AG08395 (cell line): ENCODE measurements at regions not wholly inside any gene's neighbourhood (a gene's known extent, or its start where the extent isn't known, plus 50 kb on each side); places are given as distances from the start of the nearest gene placed in this dataset.
"Not testable (repeated sequence)": the region's sequence is repeated elsewhere in the genome, so short reads cannot be mapped to it uniquely, and the experiment has no call there.

Experiments
- DNase-seq: peaks from one replicate; pipeline ENCODE4 v3.0.0; 2012; ENCODE audit warnings: mixed read lengths, low spot score

- no peak for DNase-seq
Observed at GRCh38 chr3:168975576-168975975, 687.9 kb downstream of the MECOM start.

DNA sequence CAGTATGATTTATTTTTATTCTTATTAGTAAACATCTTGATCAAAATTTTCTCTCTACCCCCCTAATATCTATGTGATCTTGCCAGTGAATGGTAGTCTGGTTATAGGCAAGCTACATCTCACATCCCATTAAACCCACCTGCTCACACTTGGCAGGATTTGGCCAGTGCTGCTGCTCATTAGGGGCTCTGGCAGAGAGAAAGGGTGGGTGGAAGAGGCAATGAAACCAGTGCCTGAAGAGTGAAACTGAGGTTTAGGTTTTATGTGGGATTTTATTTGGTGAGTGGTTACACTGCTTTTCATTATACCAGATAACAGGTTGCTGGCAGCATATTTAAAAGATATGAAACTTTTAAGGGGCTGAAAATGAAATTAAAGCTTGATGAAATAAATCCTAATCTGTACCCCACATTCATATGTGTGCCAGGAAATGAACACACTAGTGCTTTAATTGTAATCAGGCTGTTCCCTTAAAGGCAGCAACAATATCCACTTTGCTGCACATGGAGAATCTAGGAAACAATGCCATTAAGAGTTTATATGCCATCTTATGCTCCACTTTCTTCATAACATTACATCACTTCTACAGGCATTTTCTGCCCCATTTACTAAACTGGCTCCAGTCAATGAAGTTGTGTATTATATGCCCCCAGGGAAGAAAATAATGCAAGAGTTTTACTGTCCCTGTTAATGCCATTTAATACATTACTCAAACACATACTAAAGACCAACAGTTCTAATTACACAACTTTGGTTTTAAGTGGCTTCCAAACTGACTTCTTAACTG is 688.7 kb downstream of the MECOM start:
- no peak for DNase-seq

GRCh38 chr3:168973897-168974296 is 689.6 kb downstream of the MECOM start:
- DNase-seq: no peak

GRCh38 chr3:168973206-168973605 is 690.3 kb downstream of the MECOM start:
- no peak for DNase-seq

DNA sequence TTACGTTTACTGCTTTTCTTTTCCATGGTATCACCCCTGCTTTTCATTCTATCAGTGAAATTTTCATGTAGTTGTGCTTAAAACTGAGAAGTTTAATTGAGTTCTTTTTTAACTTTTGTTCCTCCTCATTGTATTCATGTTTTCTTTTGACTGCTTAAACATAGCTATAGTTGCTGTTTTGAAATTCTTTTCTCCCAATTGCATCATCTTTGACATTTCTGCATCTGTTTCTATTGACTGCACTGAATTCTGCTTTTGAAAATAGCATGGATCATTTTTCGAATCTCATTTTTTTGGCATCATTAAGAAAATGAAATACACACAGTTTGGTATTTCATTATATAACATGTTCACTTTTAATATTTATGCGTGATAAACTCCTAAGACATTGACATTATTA is 694.9 kb downstream of the MECOM start:
- no peak for DNase-seq

DNA sequence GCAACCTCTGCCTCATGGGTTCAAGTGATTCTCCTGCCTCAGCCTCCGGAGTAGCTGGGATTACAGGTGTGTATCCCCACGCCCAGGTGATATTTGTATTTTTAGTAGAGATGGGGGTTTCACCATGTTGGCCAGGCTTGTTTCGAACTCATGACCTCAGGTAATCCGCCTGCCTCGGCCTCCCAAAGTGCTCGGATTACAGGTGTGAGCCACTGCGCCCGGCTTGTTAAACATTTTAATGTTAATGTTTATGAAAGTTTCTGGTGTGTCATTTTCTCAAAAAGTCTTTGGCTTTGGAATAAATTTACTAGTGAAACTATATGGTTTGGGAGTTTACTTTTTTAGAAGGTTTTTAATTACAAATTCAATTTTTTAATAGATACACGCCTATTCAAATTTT is 698.8 kb downstream of the MECOM start:
- no peak for DNase-seq

DNA sequence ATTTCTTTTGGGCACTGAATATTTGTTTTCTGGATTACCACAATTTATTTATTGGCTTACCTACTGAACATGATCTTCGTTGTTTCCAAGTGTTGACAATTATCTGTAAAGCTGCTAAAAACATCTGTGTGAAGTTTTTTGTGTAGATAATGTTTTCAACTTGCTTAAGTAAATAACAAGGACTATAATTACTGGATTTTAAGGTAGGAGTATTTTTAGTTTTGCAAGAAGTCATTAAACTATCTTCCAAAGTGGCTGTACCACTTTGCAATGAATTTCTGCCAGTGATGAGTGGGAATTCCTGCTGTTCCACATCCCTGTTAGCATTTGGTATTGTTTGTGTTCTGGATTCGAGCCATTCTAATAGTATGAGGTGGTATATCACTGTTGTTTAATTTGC is 702.2 kb downstream of the MECOM start:
- DNase-seq: no peak

DNA sequence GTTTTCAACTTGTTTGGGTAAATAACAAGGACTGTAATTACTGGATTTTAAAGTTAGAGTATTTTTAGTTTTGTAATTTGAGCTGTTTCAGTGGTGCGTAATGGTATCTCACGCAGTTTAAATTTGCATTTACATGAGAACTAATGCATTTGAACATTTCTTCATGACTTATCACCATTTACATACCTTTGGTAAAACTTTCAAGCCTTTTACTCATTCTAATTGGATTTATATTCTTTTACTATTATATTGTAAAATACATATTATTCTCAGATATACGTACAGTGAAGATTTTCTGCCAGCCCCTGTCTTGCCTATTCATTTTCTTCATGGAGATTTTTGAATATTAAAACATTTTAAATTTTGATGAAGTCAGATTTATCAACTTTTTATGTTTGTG is 703.8 kb downstream of the MECOM start:
- no peak for DNase-seq

GRCh38 chr3:168958466-168958865 is 705.0 kb downstream of the MECOM start:
- DNase-seq: no peak

- no peak for DNase-seq
Observed at GRCh38 chr3:168956076-168956475, 707.4 kb downstream of the MECOM start.

DNA sequence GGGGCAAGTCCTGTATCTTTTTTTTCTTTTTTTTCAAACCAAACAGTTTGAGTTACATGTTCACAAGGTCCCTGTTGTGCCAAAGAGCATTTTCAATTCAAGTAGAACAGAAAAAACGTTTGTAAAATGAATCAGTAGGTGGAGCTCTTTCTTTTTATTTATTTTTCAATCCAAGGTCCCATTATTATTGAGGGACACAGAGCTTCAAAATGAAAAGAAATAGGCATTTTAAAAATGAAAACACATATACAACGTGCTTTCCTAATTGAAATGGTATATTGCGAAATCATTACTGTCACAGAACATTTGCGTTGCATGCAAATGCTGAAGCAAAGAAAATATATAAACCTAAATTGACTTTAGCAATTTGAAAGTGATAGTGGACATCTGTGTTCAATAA is 711.0 kb downstream of the MECOM start:
- peak; percentile 20 for DNase-seq

DNA sequence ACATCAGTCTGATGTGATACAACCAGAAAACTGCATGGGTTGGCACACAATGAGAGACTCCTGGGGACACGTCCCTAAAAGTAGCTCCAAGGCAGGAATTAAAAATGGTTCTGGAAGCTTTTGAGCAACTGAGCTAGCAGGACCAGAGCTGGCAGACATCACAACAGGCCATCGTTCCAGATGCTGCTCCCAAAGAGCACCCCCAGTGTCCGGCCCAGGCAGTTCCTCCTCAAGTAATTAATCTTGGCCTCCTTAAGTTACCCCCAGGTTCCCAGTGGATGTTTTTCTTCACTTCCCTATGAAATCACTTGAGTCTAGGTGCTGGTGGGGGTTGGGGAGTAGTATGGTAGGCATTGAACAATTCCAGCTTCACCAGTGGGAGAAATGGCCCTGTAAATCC is 711.6 kb downstream of the MECOM start:
- no peak for DNase-seq

DNA sequence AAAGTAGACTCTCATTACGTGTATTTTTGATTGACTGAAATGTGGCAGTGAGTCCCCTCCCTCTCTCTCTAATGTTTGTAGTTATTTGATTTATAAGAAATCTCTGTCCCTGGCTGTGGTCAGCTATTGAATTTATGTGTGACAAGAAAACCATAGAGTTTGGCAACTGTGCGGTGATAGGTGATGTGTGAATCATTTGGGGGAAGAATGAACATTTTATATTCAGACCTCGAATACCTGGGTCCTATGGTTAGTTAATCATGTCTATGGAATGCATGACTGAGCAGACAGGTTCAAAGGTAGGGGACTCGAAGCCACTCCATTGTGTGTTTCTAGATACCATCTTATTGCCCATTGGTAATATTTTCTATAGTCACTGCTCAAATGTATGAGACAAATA is 712.1 kb downstream of the MECOM start:
- DNase-seq: no peak

DNA sequence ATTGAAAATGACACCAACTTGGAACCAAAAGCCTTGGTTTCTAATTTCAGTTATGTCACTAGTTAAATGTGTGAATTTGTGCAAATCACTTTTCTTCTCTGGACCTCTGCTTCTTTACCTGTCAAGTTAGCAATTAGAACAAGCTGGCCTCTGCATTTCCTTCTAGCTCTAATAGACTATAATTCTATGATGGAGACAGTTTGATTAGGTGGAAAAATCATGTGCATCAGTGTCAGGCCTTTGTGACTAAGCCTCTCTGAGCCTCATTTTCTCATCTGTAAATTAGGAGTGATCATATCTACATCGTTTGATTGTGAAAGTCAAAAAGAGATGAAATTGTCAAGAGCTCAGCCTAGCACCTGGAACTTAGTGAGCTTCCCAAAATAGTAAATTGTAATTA is 712.9 kb downstream of the MECOM start:
- DNase-seq: no peak

DNA sequence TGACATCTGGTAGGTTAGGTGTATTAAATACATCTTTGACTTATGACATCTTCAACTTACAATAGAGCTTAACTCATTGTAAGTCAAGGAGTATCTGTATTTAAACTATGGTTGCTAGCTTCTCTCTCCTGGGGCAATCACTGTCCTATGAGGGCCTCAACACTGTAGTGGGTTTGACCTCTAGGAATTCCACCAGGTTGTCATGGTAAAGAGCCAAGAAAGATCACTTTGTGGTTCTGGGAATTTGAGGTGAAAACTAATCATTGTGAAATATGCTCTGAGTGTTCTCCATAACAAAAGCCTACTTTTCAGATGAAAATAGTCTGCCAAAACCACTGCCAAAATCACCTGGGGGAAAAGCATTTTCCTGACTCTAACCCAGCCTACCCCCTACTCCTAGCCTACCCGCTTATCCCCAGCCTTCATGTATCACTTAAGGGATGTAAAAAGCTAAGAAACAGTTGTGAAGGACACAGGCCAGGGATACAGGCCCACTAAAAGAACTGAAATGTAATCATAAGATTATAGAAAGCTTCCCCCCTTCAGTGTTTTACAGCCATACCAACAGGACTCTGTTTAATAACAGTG is 723.8 kb downstream of the MECOM start:
- DNase-seq: no peak

DNA sequence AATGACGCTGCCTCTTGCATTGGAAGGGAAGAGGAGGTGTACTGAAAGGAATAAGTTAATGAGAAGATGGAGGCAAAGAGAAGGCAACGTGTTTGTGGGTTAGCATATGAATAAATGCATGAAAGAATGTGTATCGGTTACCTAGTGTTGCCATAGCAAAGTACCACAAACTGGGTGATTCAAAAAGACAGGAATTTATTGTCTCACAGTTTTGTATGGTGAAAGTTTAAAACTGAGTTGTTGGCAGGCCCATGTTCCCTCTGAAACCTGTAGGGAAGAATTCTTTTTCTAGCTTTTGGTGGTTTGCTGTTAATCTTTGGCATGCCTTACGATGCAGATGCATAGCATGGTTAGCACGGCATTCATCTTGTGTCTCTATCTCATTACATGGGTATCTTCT is 729.9 kb downstream of the MECOM start:
- DNase-seq: no peak

GRCh38 chr3:168929997-168930396 is 733.5 kb downstream of the MECOM start:
- DNase-seq: not testable (repeated sequence)

GRCh38 chr3:168926426-168926825 is 737.1 kb downstream of the MECOM start:
- DNase-seq: no peak

GRCh38 chr3:168925568-168925967 is 737.9 kb downstream of the MECOM start:
- DNase-seq: no peak

GRCh38 chr3:168914662-168915061 is 748.9 kb downstream of the MECOM start:
- no peak for DNase-seq

DNA sequence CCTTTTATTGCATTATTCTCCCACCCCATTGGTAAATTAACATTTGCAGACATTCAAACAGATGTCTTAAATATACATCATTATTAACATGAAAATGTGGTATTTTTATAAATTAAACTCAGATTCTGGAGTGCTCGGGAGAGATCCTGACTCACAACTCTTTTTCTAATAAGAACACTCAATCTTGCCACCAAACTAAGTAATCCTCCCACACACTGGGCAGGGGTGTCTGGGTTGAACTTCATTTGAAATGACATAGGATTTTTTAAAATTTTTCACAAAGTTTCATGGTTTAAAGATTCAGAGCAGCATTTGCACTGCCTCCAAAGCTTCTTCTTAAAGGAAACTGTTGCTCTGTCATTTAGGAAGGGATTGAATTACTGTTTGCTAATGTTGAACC is 754.3 kb downstream of the MECOM start:
- DNase-seq: no peak

DNA sequence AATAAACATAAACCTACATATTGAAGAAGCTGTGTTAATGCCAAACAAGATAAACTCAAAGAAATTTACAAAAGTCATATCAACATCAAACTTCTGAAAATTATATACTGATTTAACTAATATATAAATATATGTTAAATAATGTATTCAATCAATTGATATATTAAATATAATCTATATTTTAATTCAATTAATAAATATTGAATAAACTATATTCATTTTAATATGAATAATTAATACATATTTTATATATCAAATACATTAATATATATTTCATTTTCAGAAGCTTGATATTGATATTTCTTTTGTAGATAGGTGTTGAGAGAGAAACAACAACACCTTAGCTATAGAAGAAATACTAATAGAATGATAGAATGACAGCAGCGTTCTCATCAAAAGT is 768.1 kb downstream of the MECOM start:
- no peak for DNase-seq

DNA sequence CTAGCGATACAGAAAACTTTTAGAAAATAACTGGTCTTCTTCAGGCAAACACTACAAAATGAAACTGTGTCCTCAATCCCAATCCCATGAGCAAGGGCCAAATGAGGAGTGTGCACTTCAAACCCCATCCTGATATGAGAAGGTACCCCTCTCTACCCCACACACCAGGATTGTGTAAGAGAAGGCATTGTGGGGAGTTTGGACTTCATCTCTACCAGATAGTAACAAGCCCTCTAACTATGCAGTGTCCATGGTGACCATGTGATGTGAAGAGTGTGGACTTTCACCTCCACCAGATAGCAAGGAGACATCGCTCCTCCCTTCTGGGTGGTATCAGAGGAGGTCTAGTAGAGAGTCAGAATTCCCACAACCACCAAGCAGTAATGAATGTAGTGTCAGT is 769.3 kb downstream of the MECOM start:
- DNase-seq: no peak

- no peak for DNase-seq
Observed at GRCh38 chr3:168889666-168890065, 773.8 kb downstream of the MECOM start.
